IMR-90 (cell line): ENCODE measurements at regions not wholly inside any gene's neighbourhood (a gene's known extent, or its start where the extent isn't known, plus 50 kb on each side); places are given as distances from the start of the nearest gene placed in this dataset.

Experiments
- ATAC-seq: fragments of 200-7000 bp; cut with Tn5 transposase; 2 replicates; pipeline ENCODE4 v1.9.1; 2020; ENCODE audit warnings: low read depth, mild to moderate bottlenecking, moderate library complexity
- BruUV-seq: library from RNA; stranded (reverse); fragments of 400-500 nt; replicated peaks from 2 replicates; lab custom pipeline; 2021; lab: Mats Ljungman, UMichigan
- CTCF ChIA-PET: fragments of 300-600 bp; formaldehyde crosslinking; extraction: SDS; loops from one replicate; lab custom pipeline; 2021; ENCODE audit warnings: antibody characterized with exemption; lab: Yijun Ruan, JAX
- POLR2A ChIA-PET: fragments of 300-600 bp; sonication (Branson Sonifier 250); formaldehyde crosslinking; loops from one replicate; lab custom pipeline; 2022; ENCODE audit warnings: antibody characterized with exemption; ENCODE audit not compliant: unreplicated experiment; lab: Charles Lee
- DNase-seq: peaks from one replicate; pipeline ENCODE4 v3.0.0; 2013
- H2AFZ ChIP-seq: replicated peaks from 2 replicates; pipeline ENCODE3; 2013; ENCODE audit warnings: low read length, mild to moderate bottlenecking; ENCODE audit not compliant: poor library complexity
- H2AK5ac ChIP-seq: 2 replicates; pipeline ENCODE4 v1.6.1; 2013; ENCODE audit warnings: low read depth, low read length, inconsistent platforms
- H2AK9ac ChIP-seq: replicated peaks from 2 replicates; pipeline ENCODE3; 2013; ENCODE audit warnings: mild to moderate bottlenecking, low read depth, low read length, moderate library complexity; ENCODE audit not compliant: poor library complexity
- H2BK120ac ChIP-seq: 2 replicates; pipeline ENCODE4 v1.6.1; 2013; ENCODE audit warnings: low read depth, low read length, inconsistent platforms
- H2BK15ac ChIP-seq: 3 replicates; pipeline ENCODE4 v1.6.1; 2013; ENCODE audit warnings: low read depth, low read length, inconsistent platforms
- H2BK20ac ChIP-seq: 2 replicates; pipeline ENCODE4 v1.6.1; 2013; ENCODE audit warnings: low read depth, mild to moderate bottlenecking, inconsistent platforms, low read length, moderate library complexity
- H2BK5ac ChIP-seq: 2 replicates; pipeline ENCODE4 v1.6.1; 2013; ENCODE audit warnings: mild to moderate bottlenecking, low read depth, low read length, inconsistent platforms; ENCODE audit not compliant: poor library complexity, severe bottlenecking
- H3K14ac ChIP-seq: replicated peaks from 2 replicates; pipeline ENCODE4 v1.6.1; 2013; ENCODE audit warnings: low read depth, low read length, inconsistent platforms
- H3K18ac ChIP-seq: 2 replicates; pipeline ENCODE4 v1.6.1; 2013; ENCODE audit warnings: low read depth, low read length, control low read depth
- H3K23ac ChIP-seq: 2 replicates; pipeline ENCODE4 v1.6.1; 2013; ENCODE audit warnings: low read depth, low read length, inconsistent platforms
- H3K27ac ChIP-seq: 2 replicates; pipeline ENCODE4 v1.5.1; 2013; ENCODE audit warnings: mild to moderate bottlenecking, control low read depth, low read length; ENCODE audit not compliant: insufficient read depth
- H3K27me3 ChIP-seq: 2 replicates; pipeline ENCODE4 v1.6.1; 2013; ENCODE audit warnings: low read length; ENCODE audit not compliant: control insufficient read depth, insufficient read depth
- H3K36me3 ChIP-seq: 2 replicates; pipeline ENCODE4 v1.6.1; 2013; ENCODE audit warnings: low read length, mixed read lengths; ENCODE audit not compliant: control insufficient read depth, insufficient read depth
- H3K4ac ChIP-seq: 2 replicates; pipeline ENCODE4 v1.6.1; 2013; ENCODE audit warnings: low read depth, low read length, inconsistent platforms
- H3K4me1 ChIP-seq: 2 replicates; pipeline ENCODE4 v1.6.1; 2013; ENCODE audit warnings: low read length, mixed read lengths; ENCODE audit not compliant: control insufficient read depth, insufficient read depth
- H3K4me2 ChIP-seq: 2 replicates; pipeline ENCODE4 v1.6.1; 2013; ENCODE audit warnings: low read depth, mild to moderate bottlenecking, control low read depth, low read length, moderate library complexity
- H3K4me3 ChIP-seq: 2 replicates; pipeline ENCODE4 v1.5.1; 2013; ENCODE audit warnings: low read depth, mild to moderate bottlenecking, control low read depth, low read length, moderate library complexity; ENCODE audit not compliant: insufficient read depth
- H3K56ac ChIP-seq: 2 replicates; pipeline ENCODE4 v1.6.1; 2013; ENCODE audit warnings: low read length, inconsistent platforms; ENCODE audit not compliant: insufficient read depth; ENCODE audit errors: extremely low read depth
- H3K79me1 ChIP-seq, 2 experiments: 2 replicates each; pipeline ENCODE4 v1.6.1; 2013; ENCODE audit warnings: low read length in 2 of 2, inconsistent platforms in 1 of 2, low read depth in 1 of 2
- H3K9ac ChIP-seq: 2 replicates; pipeline ENCODE4 v1.6.1; 2013; ENCODE audit warnings: low read depth, low read length, control low read depth
- H3K9me1 ChIP-seq: 2 replicates; pipeline ENCODE4 v1.6.1; 2013; ENCODE audit warnings: low read length, inconsistent platforms; ENCODE audit not compliant: insufficient read depth
- H3K9me3 ChIP-seq: 2 replicates; pipeline ENCODE4 v1.6.1; 2013; ENCODE audit warnings: low read length; ENCODE audit not compliant: control insufficient read depth, insufficient read depth
- H4K20me1 ChIP-seq: 2 replicates; pipeline ENCODE4 v1.6.1; 2013; ENCODE audit warnings: low read length, inconsistent platforms; ENCODE audit not compliant: insufficient read depth
- H4K5ac ChIP-seq: 2 replicates; pipeline ENCODE4 v1.6.1; 2013; ENCODE audit warnings: mild to moderate bottlenecking, low read depth, low read length, control low read depth
- H4K8ac ChIP-seq, 2 experiments: 2 replicates each; pipeline ENCODE4 v1.6.1; 2013; ENCODE audit warnings: low read depth in 2 of 2, low read length in 2 of 2, control low read depth in 1 of 2, inconsistent platforms in 1 of 2
- H4K91ac ChIP-seq: 2 replicates; pipeline ENCODE4 v1.6.1; 2013; ENCODE audit warnings: low read depth, low read length, inconsistent platforms; ENCODE audit not compliant: insufficient read depth
- CEBPB ChIP-seq: IDR thresholded peaks from 2 replicates; pipeline ENCODE4 v1.6.1; 2012; ENCODE audit warnings: low read depth, low read length, improper control_type of control experiment
- CTCF ChIP-seq: conservative IDR thresholded peaks from 2 replicates; pipeline ENCODE4 v1.5.1; 2012; ENCODE audit warnings: mild to moderate bottlenecking, low read depth, low read length, improper control_type of control experiment
- whole genome bisulfite sequencing, 2 experiments: methylation state at CpG; one replicate each; pipeline versions ENCODE4 v1.1.5 to v1.1.7; 2013; ENCODE audit warnings: missing lambda C conversion rate in 2 of 2; ENCODE audit not compliant: insufficient read length in 1 of 2; ENCODE audit errors: extremely low coverage in 2 of 2; 5-methylcytosine and 5-hydroxymethylcytosine counted together
- dilution Hi-C: fragments of 300-500 bp; cut with HindIII; formaldehyde crosslinking; loops from one replicate; pipeline ENCODE4 v1.14.3; 2018; ENCODE audit warnings: low sequenced_read_pairs; ENCODE audit not compliant: unreplicated experiment
- in situ Hi-C: fragments of 300-500 bp; cut with MboI; formaldehyde crosslinking; loops from 3 replicates; pipeline ENCODE4 v1.14.3; 2019; ENCODE audit warnings: low sequenced_read_pairs, inconsistent platforms, mixed read lengths
- intact Hi-C: fragments of 100-400 bp; cut with micrococcal nuclease; formaldehyde crosslinking; loops from 2 replicates; pipeline ENCODE4 v1.10.0; 2022

DNA sequence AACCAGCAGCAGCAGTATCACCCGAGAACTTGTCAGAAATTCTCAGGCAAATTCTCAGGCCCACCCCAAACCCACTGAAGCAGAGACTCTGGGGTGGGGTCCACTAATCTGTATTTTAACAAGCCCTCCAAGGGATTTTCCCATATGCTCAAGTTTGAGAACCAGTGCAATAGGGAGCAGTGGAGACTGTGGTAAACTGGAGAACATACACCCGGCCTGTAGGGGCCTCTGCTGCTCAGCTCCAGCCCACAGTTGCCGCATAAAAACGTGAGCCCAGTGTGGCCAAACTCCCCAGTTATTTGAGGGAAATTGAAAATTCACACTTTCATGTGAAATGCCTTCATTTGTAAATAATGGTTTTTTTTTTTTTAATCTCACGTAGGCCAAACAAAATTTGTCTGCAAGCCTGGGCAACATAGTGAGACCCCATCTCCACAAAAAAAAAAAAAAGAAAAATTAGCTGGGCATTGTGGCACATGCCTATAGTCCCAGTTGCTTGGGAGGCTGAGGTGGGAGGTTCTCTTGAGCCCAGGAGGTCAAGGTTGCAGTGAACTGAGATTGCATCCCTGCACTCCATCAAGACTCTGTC is 97.6 kb upstream of the ZMIZ1 start:
- H2BK5ac ChIP-seq, result no peak overlapping the region
- no peaks in the 10 kb centered on the region for H3K9me3 ChIP-seq
- ATAC-seq (no peak), DNase-seq (no peak)
- peaks cover 5 to 16% of the 10 kb centered on the region in 2 experiments; a peak in 3 of 4 replicates for H3K79me1 ChIP-seq
- peaks cover 28% of the 10 kb centered on the region for H3K4me1 ChIP-seq
- CTCF ChIA-PET, result interaction anchor here (0.6 kb wide), 2 partner anchors 60 to 388 kb away, joined by 4 to 7 read pairs; no protein-coding TSS in a partner anchor
- H2BK120ac ChIP-seq, result peak overlapping the region; percentile 98; the same call in 1 of the 2 replicates
- in situ Hi-C loops (no loop called here), dilution Hi-C loops (no loop called here), intact Hi-C loops (loop anchor here (5.0 to 10.0 kb wide), 4 partner anchors 226 to 924 kb away; no protein-coding TSS in a partner anchor)
- BruUV-seq, result no TSS peak
- peak overlapping the region; percentile 94; the same call in 1 of the 2 replicates for H2AK5ac ChIP-seq
- peak overlapping the region; percentile 98 for H3K4ac ChIP-seq
- H3K4me2 ChIP-seq, result no peak overlapping the region
- H2BK20ac ChIP-seq, result peak overlapping the region; percentile 96; the same call in 1 of the 2 replicates
- POLR2A ChIA-PET, result no interaction called here
- no peak overlapping the region for H3K9ac ChIP-seq
- H3K36me3 ChIP-seq, result no peaks in the 10 kb centered on the region
- no peaks in the 10 kb centered on the region; the same call in 1 of the 2 replicates for H4K20me1 ChIP-seq
- H2AK9ac ChIP-seq, result no peak overlapping the region
- H3K56ac ChIP-seq, result no peak overlapping the region
- no CpG with 5 or more reads among the region's 5 CpGs for WGBS, 2 experiments
- H4K91ac ChIP-seq, result peak overlapping the region; percentile 98
- H3K27me3 ChIP-seq, result no peaks in the 10 kb centered on the region
- no peak overlapping the region for H3K27ac ChIP-seq
- no peak overlapping the region for H3K4me3 ChIP-seq
- H2BK15ac ChIP-seq, result peak overlapping the region; percentile 71; the same call in 2 of the 3 replicates
- H4K5ac ChIP-seq, result no peak overlapping the region
- TF ChIP-seq CTCF (0 out of 2 replicates have a peak, but pooled peaks have one; percentile 16), CEBPB (no peak)
- H3K9me1 ChIP-seq, result peaks cover 22% of the 10 kb centered on the region
- H3K18ac ChIP-seq, result no peak overlapping the region
- H3K23ac ChIP-seq, result no peak overlapping the region
- no peak overlapping the region for H2AFZ ChIP-seq
- peak overlapping the region in 1 of 2 experiments; percentile 98; a peak in 2 of 4 replicates for H4K8ac ChIP-seq
- H3K14ac ChIP-seq, result peak overlapping the region; percentile 95; the same call in 1 of the 2 replicates
